H1 (cell line): ENCODE measurements at regions not wholly inside any gene's neighbourhood (a gene's known extent, or its start where the extent isn't known, plus 50 kb on each side); places are given as distances from the start of the nearest gene placed in this dataset.

ENCODE experiments used
- BACH1 ChIP-seq: IDR thresholded peaks from 2 replicates; pipeline ENCODE4 v1.6.1; 2012; ENCODE audit warnings: low read length, improper control_type of control experiment
- FOSL1 ChIP-seq: IDR thresholded peaks from 2 replicates; pipeline ENCODE4 v1.6.1; 2011; ENCODE audit warnings: mild to moderate bottlenecking, low read depth, low read length, moderate library complexity; ENCODE audit not compliant: insufficient read depth
- MAFK ChIP-seq: IDR thresholded peaks from 2 replicates; pipeline ENCODE4 v1.6.1; 2012; ENCODE audit warnings: low read depth, mild to moderate bottlenecking, improper control_type of control experiment, low read length
- SP4 ChIP-seq: IDR thresholded peaks from 2 replicates; pipeline ENCODE4 v1.6.1; 2012; ENCODE audit warnings: low read length, inconsistent platforms
- TF ChIP-seq, protein P1 (sequence below): fragments of 300-600 bp; sonication (generic); IDR thresholded peaks from 2 replicates; pipeline ENCODE4 v1.7.1; 2012; ENCODE audit warnings: low read length, moderate library complexity, mild to moderate bottlenecking, inconsistent platforms; ENCODE audit not compliant: insufficient replicate concordance

DNA sequence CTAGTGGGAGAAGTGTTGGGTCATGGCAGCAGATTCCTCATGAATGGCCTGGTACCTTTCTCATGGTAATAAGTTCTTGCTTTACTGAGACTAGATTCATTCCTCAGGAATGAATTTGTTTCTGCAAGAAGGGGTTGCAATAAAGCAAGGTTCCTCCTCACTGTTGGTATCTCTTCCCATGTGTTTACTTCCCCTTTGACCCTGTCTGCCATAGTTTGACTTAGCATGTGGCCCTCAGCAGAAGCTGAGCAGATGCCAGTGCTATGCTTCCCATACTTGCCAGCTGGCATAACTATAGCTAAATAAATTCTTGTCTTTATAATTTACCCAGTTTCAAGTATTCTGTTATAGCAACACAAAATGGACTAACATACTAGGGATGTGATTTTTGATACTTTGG is 163.6 kb upstream of the COL8A1 start (continued):
- TF ChIP-seq, protein P1, sequence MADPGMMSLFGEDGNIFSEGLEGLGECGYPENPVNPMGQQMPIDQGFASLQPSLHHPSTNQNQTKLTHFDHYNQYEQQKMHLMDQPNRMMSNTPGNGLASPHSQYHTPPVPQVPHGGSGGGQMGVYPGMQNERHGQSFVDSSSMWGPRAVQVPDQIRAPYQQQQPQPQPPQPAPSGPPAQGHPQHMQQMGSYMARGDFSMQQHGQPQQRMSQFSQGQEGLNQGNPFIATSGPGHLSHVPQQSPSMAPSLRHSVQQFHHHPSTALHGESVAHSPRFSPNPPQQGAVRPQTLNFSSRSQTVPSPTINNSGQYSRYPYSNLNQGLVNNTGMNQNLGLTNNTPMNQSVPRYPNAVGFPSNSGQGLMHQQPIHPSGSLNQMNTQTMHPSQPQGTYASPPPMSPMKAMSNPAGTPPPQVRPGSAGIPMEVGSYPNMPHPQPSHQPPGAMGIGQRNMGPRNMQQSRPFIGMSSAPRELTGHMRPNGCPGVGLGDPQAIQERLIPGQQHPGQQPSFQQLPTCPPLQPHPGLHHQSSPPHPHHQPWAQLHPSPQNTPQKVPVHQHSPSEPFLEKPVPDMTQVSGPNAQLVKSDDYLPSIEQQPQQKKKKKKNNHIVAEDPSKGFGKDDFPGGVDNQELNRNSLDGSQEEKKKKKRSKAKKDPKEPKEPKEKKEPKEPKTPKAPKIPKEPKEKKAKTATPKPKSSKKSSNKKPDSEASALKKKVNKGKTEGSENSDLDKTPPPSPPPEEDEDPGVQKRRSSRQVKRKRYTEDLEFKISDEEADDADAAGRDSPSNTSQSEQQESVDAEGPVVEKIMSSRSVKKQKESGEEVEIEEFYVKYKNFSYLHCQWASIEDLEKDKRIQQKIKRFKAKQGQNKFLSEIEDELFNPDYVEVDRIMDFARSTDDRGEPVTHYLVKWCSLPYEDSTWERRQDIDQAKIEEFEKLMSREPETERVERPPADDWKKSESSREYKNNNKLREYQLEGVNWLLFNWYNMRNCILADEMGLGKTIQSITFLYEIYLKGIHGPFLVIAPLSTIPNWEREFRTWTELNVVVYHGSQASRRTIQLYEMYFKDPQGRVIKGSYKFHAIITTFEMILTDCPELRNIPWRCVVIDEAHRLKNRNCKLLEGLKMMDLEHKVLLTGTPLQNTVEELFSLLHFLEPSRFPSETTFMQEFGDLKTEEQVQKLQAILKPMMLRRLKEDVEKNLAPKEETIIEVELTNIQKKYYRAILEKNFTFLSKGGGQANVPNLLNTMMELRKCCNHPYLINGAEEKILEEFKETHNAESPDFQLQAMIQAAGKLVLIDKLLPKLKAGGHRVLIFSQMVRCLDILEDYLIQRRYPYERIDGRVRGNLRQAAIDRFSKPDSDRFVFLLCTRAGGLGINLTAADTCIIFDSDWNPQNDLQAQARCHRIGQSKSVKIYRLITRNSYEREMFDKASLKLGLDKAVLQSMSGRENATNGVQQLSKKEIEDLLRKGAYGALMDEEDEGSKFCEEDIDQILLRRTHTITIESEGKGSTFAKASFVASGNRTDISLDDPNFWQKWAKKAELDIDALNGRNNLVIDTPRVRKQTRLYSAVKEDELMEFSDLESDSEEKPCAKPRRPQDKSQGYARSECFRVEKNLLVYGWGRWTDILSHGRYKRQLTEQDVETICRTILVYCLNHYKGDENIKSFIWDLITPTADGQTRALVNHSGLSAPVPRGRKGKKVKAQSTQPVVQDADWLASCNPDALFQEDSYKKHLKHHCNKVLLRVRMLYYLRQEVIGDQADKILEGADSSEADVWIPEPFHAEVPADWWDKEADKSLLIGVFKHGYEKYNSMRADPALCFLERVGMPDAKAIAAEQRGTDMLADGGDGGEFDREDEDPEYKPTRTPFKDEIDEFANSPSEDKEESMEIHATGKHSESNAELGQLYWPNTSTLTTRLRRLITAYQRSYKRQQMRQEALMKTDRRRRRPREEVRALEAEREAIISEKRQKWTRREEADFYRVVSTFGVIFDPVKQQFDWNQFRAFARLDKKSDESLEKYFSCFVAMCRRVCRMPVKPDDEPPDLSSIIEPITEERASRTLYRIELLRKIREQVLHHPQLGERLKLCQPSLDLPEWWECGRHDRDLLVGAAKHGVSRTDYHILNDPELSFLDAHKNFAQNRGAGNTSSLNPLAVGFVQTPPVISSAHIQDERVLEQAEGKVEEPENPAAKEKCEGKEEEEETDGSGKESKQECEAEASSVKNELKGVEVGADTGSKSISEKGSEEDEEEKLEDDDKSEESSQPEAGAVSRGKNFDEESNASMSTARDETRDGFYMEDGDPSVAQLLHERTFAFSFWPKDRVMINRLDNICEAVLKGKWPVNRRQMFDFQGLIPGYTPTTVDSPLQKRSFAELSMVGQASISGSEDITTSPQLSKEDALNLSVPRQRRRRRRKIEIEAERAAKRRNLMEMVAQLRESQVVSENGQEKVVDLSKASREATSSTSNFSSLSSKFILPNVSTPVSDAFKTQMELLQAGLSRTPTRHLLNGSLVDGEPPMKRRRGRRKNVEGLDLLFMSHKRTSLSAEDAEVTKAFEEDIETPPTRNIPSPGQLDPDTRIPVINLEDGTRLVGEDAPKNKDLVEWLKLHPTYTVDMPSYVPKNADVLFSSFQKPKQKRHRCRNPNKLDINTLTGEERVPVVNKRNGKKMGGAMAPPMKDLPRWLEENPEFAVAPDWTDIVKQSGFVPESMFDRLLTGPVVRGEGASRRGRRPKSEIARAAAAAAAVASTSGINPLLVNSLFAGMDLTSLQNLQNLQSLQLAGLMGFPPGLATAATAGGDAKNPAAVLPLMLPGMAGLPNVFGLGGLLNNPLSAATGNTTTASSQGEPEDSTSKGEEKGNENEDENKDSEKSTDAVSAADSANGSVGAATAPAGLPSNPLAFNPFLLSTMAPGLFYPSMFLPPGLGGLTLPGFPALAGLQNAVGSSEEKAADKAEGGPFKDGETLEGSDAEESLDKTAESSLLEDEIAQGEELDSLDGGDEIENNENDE, result no peak
- no peak for TF ChIP-seq SP4
- no peak for TF ChIP-seq MAFK
- TF ChIP-seq FOSL1, result no peak
- TF ChIP-seq BACH1, result no peak
